ENCODE measurements at regions not wholly inside any gene's neighbourhood (a gene's known extent, or its start where the extent isn't known, plus 50 kb on each side); places are given as distances from the start of the nearest gene placed in this dataset.

DNA sequence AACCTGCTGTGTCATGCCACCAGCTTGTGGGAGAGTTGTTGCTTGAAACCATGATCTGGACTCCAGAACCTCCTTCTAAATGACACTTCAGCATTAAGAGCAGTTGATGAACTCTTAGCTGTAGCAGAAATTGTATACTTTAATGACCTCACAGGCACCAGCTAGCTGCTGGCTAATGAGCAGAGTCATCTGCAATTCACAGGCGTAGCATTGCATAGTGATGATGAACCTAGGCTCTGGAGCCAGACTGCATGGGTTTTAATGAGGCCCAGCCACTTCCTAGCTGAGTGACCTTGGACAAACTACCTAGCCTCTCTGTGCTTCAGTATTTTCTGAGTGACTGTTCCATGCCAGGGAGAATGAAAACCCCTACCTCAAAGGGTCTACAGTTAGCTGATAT is 407.1 kb downstream of the LMO4 start:
- DNase-seq: no peak

DNA sequence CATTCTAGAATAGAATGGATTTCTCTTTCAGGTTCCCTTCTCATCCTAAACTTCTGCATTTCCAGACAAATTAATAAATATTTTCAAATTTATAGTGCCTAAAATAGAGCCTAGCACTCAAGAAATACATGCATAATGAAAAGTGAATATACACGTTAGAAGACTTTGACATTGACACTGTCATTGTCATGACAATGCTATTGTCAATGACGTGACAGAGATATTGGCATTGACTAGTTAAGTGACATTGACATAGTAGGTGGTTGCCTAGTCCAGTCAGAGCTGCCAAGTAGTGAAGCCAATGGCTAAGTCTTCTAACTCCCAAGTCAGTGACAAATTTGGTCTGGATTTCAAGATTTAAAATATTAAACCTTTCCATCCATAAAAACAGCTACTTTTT is 410.5 kb downstream of the LMO4 start:
- no peak for DNase-seq

DNA sequence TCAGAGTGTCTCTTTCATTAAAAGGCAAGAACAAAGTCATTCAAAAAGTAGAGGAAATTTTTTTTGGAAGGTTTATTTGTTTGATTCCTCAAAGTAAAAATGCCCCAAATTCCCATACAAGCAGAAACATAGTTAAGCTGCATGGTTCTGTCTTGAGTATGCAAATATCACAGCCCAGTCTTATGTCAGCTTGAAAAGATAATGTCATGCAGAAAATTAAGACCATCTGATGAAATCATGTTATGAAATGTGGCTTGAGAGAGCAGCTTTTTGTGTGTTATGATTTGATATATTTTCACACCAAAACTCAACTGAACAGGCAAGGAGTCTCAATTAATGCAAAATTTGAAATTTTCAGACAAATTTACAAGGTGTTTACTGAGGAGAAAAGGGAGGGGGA is 411.0 kb downstream of the LMO4 start:
- DNase-seq: no peak

DNA sequence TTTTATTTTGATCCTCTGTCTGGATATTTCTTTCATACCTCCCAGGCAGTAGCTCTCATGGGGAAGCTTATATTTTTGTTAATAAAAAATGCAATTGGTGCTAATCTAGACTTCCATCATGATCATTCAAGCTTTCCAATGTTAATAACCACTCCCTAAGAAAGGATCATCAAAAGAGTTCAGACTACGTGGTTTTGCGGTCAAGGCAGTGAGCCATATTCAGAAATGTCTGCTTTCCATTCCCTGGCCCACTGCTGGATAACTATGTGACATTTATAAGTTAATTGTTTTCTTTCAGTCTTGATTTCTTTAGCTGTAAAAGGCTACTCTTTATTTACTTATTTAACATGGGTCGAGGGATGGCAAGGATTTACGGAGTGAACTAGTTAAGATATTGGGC is 414.6 kb downstream of the LMO4 start:
- DNase-seq: no peak

DNA sequence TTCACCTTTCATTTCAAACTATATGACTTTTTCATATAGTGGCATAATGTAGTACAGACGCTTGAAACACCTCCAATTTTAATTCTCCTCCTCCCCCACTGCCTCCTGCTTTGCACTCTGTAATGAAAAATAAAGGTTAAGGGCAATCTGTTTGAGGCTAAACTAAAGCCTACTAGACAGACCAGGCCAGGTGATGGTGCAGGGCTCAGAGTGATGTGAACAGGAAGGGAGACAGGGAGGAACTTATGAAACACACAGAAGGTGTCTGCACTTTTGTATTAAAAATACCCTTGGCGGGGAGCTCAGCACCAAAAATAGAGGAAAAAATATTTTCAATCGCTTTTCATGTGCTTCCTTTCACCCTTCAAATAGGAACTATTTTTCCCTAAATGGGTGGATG is 415.4 kb downstream of the LMO4 start:
- no peak for DNase-seq

DNA sequence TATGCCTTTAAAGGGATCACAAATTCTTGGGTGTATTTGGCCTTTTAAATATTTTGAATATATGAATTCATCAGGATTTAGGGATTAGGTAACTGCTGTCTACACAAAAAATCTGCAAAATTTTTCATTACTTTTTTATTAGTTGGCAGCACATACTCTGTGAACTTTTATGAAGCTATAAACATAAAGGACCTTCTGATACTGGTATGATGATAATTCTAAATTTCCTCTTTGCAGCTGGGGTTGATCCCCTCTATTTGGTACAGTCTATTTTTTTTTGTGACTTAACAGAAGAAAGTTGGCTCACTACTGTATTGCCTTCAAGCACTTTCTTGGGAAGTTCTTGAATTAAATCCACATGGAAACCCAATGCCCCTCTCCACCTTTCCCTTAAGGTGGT is 416.1 kb downstream of the LMO4 start:
- DNase-seq: no peak

DNA sequence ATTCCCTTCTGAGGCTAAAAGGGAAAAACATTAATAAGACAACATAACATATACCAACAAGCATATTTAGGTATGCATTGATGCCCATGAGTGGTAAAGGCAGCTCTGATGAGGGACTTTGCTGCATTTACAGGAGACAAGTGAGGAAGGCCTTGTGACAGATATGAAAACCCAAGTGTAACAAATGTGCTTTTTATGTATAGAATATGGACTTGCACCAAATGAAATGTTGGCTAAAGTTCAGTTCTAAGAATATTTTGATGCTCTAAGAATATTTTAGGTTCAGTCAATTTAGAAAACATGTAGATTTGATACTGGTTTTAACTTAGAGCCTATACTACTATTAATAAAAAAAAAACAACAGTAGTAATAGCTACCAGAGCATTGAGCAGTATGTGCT is 424.7 kb downstream of the LMO4 start:
- DNase-seq: no peak

DNA sequence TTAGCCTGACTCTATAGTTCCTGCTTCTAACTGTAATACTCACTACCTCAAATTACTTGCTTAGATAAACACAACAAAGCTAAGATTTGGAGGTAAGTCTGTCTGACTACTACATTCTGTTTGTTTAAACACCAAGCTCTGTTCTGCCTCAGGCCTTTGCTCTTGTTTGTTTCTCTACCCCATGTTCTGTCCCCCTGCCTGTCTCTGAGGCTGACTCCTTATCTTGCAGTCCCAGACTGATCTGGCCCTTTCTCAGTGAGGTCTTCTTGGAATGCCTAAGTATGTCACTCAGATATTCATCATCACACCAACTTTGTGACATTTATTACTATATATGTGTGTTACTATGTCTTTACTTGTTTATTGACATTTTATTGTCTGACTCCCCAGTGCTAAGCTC is 425.5 kb downstream of the LMO4 start:
- no peak for DNase-seq

DNA sequence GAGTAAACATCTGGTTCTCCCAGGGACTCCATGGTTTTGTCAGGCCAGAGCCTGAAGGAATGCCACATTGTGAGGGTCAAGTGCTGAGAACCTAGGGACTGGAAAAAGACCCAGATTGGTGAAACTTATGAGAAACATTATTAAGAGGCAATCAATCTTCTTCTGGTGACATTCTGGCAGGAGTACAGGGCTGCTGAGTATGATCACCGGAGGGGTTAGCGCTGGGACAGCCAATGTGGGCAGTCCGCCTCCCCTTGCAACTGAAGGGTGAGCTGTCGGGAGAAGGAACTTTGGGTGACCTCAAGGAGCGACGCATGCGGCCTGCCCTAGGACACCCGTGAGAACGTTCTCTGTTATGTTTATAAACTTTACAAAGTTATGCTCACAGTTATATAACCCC is 429.0 kb downstream of the LMO4 start:
- DNase-seq: no peak

DNA sequence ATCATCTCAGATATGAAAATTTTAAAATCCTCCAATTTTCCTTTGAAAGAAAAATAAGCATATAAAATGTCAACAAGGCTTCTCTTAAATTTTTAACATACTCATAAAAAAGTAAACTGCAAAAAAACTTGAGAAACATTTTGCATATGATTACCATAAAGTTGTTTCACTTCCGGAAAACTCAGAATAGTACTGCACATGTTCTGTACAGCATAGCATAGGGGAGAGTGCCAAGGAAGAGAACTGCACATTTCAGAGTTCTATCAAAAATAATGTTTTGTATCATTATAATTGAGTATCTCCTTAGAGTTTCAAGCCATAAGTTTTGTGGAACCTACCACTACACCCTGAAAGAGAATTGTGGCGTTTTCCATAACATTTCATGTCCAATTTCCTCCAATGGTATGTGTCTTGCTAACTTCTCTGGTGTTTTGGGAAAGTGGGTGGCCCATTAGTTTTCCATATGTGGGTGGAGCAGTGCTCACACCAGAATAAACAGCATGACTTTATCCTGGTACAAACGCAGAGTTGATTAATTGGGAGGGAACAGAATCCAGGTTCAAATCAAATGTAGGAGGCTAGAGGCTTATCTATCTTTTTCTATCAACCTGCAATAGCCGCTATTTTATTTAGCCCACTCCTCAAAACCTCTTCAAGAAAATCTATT is 430.9 kb downstream of the LMO4 start:
- DNase-seq: no peak

DNA sequence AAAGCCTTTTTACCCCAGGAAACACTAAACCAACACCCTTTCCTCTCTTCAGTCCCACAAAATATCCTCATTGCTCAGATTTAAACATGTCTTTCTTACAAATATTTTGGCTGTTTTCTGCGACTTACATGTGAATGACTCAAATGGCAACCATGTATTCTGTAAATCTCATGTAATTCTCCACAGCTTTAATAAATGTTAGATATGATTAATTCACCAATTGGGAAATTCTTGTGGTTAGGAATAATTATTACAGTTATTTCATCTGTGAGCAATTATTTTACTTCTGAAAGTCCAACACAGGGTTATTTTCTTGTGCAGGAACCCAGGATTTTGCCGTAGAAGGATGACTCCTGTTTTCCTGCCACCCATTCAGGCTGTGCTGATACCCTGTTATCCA is 431.5 kb downstream of the LMO4 start:
- no peak for DNase-seq

DNA sequence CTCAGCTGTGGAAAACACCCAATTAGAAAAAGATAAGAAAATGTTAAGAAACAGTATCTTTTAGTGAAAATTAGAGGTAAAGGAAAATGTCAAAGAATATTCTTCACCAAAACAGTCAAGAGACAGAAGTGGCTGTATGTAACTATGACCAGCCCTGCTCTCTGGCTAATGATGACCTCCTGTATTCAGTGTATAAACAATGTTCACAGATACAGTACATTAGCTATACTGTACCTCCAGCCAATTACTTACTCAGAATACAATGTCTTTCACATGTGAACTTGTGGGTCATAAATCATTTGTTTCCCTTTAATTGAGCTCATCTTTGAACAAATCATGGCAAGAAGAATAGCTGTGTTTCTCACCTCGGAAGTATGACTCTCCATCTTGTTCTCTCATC is 432.0 kb downstream of the LMO4 start:
- DNase-seq: no peak

DNA sequence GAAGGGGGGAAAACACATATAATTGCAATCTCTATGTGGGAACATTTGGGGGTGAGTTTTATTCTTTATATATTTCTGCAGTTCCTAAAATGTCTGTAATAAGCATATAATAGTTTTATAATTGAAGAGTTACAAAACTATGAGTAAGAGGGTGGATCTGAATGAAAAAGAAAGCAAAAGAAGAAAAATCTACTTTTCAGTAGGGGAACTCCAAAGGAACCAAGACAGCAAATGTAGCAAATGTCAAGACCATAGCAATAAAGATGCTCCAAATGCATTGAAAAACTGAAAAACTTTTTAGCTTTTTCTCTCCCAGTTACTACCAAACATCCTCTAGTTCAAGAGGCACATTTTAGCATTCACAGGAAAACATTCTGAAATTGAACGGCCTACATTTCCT is 434.8 kb downstream of the LMO4 start:
- DNase-seq: no peak

DNA sequence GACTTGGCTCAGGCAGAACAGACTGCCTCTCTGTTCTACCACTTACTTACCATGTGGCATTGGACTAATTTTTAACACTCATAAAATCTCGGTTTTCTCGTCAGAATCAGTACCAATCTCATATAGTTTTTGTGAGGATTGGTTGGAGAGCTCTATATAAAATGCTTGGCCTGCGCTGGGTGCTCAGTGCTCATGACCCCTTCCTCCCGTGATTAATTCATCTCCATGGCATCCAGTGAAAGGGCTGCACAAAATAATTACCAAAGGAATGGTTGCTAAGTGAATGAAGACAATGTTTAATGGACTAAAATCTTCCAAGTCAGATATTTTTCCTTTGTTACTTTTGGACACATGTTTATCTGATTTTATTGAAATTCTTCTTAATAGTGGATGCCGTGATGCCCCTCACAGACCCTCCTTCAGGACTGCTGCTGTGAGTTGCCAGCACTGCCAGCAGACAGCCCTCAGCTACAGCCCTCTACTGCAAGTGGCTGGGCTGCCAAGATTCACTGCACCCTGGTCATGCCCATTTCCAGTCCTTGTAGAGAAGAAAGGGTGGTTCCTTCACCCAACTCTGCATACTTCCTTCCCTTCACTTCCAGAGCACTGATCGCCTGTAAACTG is 436.5 kb downstream of the LMO4 start:
- no peak for DNase-seq

DNA sequence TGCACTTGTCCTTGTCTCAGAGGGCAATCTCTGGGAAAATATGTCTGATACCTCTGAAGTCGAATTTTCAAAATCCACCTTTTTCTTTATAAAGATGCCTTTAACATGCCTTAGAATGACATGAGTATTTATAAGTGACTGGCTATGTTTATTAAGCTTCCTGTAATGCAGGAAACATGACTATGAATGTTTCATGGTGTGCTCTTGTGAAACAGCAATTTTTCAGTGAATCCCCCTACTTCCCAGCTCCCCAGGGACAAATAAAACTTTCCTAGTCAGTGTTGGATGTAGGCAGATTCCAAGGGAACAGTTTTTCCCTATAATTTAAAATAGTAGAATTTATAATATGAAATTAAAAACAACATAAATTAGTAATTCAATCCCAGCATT is 437.0 kb downstream of the LMO4 start:
- no peak for DNase-seq

DNA sequence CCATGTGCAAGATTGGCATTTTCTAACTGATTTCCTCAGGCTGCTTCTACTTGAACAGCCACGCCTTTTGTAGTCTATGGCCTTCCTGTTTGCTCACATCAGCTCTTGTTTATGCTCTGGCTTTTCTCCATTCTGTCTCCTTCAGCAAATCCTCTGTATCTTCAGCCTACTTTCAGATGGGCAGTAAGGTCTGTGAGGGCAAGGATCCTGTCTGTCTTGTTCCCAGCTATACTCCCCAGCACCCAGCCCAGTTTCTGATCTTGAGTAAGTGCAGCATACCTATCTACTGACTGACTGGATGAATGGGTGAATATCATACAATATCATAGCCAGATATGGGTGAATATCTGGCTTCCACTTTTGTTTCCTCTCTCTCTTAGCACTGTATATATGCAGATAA is 438.1 kb downstream of the LMO4 start:
- no peak for DNase-seq

DNA sequence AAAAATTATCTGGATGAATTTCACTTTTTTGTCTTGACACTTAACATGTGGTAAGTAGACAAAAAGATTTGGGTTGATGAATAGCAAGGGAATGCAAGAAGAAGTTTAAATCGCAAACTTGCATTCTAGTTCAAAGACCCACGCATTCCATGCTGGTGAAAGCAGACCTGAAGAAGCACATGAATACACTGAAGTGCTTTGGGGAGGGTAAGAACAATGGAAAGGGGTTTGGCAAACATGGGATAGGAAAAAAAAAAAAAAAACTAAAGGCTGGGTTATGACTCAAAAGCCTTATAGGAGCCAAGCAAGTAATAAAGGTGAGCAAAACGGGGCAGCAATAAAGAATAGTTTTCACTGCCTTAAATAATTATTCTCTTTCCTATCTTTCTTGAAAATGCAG is 450.2 kb downstream of the LMO4 start:
- DNase-seq: no peak

DNA sequence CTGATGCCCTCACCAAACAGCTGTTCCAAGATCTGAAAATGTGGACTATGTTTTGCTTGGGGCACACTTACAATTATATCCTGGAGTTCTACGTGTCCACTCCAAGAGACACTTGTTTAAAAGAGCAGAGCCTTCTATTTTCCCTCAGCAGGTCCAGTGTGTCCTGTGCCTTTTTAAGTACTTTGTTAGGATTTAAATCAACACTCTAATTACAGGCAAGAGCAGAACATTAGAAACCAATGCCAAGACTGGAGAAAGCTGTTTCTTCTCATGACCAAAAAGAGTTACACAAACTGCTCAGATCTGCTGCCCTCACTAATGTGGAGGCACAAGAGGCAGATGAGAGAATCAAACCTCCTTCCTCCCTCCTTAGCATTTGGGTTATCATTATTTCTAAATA is 452.9 kb downstream of the LMO4 start:
- no peak for DNase-seq

DNA sequence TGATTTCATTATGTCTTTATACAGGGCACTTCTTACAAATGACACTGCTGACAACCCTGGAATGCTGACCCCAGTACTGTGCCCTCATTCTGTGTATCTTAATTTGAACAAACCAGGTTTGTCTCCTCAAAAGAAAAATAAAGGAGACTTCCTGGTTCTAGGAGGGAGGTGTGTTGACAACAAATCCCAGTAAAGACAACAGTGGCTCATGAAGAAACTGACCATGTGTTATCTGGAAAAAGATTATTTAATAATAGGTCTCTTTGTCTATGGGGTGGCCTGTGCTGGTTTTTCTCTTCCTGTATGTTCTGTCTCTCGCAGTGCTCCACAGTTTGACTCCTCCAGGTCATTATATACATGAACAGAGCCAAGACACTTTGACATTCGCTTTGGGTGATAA is 454.6 kb downstream of the LMO4 start:
- no peak for DNase-seq

DNA sequence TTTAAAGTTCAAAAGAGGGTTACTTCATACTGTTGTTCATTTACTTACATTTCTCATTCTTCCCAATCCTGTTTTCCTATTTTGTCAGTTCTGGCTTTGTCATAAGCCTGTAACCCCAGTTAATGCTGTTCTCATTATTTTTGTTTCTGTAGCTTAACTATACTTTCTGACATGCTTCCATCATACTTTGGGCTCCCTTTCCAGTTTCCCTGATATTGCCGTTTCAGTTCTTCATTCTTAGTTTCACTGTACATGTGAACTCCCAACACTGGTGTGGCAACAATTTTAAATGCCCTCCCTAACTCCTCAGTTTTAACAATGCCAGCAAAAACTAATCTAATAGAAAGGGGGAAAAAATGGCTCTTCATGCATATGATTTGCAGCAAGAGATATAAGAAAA is 456.7 kb downstream of the LMO4 start:
- DNase-seq: no peak

DNA sequence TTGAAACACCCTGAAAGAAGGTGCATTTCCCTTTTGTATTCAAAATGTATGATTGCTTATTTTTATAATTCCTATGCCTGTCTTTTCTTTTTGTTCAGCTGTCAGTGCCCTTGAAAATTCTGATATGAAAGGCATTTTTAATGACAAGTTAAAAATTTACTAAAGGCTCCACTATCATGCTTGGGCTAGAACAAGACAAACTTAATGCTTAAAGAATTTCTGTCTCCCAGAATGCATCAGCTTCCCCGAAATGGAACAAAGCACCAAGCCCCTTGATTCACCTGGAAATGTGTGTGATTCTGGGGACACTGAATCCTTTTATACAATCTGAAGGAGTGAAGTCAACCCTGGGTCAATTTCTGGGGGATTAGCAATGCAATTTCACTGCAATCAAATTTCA is 457.5 kb downstream of the LMO4 start:
- no peak for DNase-seq

DNA sequence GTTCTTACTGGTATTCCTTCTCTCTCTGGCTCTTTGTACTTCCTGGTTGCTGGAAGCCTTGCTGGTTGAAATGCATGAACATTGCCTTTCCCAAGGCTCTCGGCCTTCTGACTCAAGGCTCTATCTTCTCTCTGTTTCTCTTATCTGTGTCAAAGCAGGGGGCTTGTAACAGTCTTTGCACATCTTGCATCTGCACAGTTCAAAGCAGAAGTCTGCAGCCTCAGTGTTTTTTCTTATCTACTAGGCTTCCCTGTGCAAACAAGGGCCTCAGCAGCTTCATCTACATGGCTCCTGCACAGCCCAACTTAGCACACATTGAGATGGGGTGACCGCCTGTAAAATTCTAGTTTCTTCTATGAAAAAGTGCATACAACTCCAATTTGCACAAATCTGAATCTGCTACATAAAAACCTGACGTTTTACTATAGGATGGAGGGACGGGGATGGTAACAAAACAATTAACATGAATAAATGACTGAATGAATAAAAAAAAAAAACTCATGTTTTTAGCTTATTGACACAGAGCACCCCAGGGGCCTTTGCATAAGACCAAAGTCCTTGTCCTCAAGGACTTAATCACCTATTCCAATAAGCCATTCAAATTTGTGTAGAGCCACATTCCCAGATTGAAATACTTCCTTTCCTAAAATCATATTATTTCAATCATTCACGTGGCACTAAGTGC is 458.3 kb downstream of the LMO4 start:
- no peak for DNase-seq

DNA sequence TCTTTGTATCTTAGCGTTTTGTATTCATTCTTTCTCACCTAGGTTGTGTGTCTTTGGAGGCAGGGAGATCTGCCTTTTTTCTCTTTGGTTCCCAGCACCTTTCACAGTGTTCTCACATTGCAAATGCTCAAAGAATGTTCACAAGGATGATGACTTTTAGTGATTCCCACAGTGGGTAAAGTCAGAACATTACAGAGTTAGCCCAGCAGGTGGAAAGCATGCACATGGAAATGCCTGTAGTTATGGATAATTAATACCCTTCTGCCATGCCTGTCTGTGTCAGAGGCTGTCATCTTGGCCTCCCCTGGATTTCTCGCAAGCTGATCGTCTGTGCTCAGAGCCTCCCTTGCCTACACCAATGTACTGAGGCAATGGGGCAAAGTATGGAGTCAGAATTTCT is 458.9 kb downstream of the LMO4 start:
- DNase-seq: no peak

DNA sequence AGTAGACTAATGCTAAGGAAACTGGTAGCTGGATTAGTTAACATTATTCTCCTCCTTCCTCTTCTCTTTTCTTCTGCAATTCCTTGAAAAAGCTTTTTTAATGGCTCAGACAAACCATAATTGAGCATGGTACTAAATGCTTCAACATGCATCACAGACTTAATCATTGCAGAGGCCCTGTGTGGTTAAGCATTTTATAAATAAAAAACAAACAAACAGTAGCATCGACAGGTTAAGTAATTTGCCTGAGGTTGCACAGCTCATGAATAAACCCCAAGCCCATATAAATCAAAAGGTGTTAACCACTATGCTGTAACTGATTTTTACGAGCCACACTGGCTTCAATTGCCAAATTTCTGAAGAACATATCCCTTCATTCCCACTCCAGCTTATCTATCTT is 462.1 kb downstream of the LMO4 start:
- DNase-seq: no peak
